ENCODE measurements at regions not wholly inside any gene's neighbourhood (a gene's known extent, or its start where the extent isn't known, plus 50 kb on each side); places are given as distances from the start of the nearest gene placed in this dataset.

- no peak for TF ChIP-seq CTCF (IDR thresholded peaks at IDR 0.05; ENCODE audit: low read depth, low read length)
- peak; percentile 3 for DNase-seq (ENCODE audit: low read depth, low spot score)
- no peak overlapping the region for H3K4me3 ChIP-seq (ENCODE audit: low read depth, low read length)
- in situ Hi-C loops (cut with HindIII; ENCODE audit: low sequenced_read_pairs): no loop called here
Measured at GRCh38 chr17:26818736-26819135, 475.2 kb upstream of the WSB1 start.

Measured in astrocyte of the spinal cord (primary cell).